GM19351 (cell line): ENCODE measurements at regions not wholly inside any gene's neighbourhood (a gene's known extent, or its start where the extent isn't known, plus 50 kb on each side); places are given as distances from the start of the nearest gene placed in this dataset.
"Not testable (repeated sequence)": the region's sequence is repeated elsewhere in the genome, so short reads cannot be mapped to it uniquely, and the experiment has no call there.

Experiments
- ATAC-seq: cut with Tn5 transposase; IDR thresholded peaks from one replicate; pipeline ENCODE4 v1.9.1; 2021; ENCODE audit warnings: mild to moderate bottlenecking, moderate library complexity; ENCODE audit not compliant: unreplicated experiment

- no peak for ATAC-seq
These were observed 79.0 kb upstream of the EEF1E1 start for GRCh38 chr6:8181160-8181881.

- no peak for ATAC-seq
These were observed 78.2 kb upstream of the EEF1E1 start for GRCh38 chr6:8180327-8181159.

DNA sequence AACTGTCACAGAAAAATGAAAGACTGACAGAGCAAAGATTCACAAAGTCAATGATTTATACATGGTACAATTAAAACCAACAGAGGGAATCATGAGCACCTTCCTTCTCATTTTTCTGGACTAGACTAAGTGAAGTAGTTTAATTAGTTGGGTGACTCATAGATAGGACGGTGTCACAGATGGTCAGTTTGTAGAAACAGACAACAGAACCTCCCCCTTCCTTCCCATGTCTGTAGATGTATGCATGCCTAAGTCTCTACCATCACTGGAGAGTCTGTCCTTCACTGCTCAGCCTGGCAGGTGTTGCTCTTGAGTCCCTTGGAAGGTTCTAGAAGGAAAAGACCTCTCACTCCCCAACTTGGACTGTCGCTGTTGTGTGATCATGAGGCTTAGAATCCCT, 75.4 kb upstream of the EEF1E1 start:
- no peak for ATAC-seq

- ATAC-seq = no peak
These were observed 72.9 kb upstream of the EEF1E1 start for GRCh38 chr6:8175046-8175777.

DNA sequence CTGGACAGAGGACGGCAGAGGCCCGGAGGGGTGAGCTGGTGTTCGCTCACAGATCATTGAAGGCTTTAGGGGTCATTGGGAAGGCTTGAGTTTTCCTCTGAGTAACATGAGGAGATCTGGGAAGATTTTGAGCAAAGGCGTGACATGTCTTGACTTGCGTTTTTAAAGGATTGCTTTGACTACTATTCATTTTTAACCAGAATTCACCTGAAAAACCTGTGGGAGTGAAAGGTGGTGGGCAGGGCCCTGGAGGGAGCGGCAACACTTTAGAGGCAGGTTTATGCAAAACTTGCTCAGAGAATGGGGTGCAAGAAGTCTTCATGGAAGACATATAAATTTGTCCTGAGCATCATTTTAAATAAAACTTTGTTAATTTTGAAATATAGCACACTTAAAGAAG, 72.2 kb upstream of the EEF1E1 start:
- ATAC-seq = no peak

DNA sequence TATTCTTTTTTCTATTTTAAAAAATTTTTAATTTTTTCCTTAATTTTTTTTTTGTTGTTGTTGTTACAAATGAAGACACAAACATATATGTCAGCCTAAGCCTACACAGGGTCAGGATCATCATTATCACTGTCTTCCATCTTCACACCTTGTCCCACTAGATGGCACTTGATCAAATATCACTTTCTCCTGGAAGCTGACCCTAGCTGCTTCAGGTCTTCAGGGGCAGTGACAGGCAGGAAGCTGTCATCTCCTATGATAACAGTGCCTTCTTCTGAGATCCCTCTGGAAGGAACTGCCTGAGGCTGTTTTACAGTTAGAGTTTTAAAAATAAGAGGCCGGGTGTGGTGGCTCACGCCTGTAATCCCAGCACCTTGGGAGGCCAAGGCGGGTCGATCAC, 70.2 kb upstream of the EEF1E1 start:
- no peak for ATAC-seq

DNA sequence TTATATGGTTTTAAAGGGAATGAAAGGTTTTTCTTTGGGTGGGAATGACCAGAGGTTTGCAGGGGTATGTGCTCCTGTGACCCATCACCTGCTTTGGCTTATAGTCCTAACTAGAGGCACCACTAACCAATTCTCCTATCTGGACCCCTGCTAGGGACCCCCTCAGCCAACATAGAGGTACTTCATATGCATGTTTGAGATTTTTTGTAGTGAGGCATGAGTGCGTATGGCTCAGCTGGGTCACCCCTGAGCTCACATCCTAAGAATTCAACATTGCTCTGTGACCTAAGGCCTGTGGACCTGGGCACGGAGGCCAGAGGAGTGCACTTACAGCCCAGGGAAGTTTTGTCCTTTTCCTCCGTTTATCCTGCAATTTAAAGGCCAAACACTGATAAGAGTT, 68.4 kb upstream of the EEF1E1 start:
- no peak for ATAC-seq

DNA sequence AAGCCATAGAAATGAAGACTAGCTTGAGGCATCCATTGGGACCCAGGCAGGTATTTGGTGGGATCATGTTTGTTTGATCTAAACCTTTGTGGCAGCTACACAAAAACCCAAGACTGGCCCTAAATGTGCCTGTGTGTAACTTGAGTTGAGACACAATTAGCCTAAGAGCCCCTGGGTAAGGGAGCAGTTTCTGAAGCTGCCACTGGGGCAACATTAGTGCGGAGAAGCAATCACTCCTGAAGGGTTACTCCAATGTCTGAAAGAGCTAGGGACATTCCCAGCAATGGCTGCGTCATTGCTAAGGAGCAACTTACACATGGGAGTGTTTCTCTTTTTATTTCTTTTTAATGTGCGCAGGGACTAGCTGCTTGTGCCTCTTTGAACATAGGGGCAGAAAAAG, 67.9 kb upstream of the EEF1E1 start:
- no peak for ATAC-seq

DNA sequence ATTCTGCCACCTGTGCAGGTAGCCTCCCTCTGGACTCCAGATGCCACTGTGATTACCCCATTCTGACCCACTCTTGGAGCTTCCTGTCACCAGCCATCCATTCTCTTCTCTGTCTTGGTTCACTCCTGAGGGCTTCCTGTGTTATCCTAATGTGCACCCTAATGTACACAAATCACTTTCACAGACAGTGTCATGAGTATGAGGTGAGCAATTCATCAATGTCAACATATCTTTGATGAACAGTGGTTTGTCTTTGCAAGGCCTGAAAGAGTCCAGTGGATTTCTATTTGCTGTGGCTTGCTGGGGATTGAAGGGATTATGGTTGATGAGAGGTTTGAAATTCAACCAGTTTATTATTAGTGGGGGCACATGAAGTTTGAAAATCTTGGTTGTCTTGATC, 63.8 kb upstream of the EEF1E1 start:
- no peak for ATAC-seq

DNA sequence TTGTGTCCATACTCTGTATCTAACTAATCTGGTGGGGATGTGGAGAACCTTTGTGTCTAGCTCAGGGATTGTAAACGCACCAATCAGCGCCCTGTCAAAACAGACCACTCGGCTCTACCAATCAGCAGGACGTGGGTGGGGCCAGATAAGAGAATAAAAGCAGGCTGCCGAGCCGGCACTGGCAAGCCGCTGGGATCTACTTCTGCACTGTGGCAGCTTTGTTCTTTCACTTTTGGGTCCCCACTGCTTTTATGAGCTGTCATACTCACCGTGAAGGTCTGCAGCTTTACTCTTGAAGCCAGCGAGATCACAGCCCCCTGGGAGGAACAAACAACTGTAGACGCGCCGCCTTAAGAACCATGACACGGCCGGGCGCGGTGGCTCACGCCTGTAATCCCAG, 62.7 kb upstream of the EEF1E1 start:
- not testable (repeated sequence) for ATAC-seq

GRCh38 chr6:8164281-8164680, 61.9 kb upstream of the EEF1E1 start:
- ATAC-seq = not testable (repeated sequence)

DNA sequence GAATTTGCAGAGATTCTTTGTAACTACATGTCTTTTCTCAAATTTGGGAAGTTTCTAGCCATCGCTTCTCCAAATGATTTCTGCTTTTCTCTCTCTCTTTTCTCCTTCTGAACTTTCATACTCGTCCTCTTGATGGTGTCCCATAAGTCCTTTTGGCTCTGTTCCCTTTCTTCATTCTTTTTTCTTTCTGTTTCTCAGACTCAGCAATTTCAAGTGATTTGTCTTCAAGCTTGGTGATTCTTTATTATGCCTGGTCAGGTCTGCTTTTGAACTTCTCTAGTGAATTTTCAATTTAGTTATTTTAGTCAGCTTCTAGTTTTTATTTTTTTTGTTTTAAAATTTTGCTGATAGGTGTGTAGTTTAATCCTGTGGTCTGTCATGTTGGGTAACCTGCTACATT, 57.6 kb upstream of the EEF1E1 start:
- no peak for ATAC-seq

DNA sequence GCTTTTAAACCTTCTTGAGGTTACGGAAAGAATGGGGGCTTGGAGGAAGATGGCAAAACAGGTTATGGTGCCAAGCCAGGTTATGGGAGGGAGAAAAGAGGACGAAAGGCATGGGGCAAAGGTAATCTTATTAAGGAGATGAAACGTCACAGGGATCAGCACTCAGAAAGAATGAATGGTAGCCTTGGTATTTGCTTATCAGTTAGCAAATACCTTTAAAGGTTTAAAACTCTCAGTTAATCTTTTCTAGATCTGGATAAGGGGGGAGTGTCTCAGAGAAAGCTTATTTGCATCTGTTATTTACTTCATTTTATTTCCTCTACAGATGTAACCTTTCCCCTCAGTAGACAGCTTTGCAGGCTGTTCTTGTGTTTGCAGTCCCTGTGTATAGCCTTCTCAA, 55.5 kb upstream of the EEF1E1 start:
- no peak for ATAC-seq

DNA sequence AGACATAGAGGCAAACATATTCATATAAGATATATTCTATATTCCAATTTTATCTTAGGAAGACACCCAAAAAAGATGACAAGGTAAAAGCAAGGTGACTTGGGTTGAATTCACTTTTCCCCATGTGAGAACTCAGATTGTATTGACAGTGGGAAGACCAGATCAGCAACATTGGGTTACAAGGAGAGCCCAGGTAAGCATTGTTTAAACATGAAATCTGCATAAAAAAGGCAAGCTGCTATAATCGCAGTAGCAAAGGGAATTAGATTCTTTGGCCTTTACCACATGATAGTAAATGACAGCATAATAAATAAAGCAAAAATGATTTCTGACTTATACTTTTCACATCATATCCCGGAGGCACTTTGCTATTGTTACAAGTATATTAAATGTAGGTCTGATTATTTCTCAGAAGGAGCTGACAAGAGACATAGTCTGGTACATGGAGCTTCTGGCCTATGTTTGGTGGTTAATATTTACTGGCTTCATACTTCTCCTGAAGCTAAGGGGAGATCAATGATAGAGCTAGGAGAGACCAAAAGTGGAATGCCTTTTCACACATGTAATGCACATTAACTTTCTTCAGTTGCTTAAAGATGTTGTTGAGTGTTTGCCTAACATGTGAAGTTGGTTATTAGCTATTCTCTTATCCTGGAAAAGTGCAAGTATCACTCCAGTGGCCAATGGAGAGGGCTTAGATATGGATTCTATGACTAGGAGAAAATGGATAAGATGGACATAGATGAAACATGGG, 53.1 kb upstream of the EEF1E1 start:
- ATAC-seq = no peak
